ENCODE measurements at regions not wholly inside any gene's neighbourhood (a gene's known extent, or its start where the extent isn't known, plus 50 kb on each side); places are given as distances from the start of the nearest gene placed in this dataset.

DNA sequence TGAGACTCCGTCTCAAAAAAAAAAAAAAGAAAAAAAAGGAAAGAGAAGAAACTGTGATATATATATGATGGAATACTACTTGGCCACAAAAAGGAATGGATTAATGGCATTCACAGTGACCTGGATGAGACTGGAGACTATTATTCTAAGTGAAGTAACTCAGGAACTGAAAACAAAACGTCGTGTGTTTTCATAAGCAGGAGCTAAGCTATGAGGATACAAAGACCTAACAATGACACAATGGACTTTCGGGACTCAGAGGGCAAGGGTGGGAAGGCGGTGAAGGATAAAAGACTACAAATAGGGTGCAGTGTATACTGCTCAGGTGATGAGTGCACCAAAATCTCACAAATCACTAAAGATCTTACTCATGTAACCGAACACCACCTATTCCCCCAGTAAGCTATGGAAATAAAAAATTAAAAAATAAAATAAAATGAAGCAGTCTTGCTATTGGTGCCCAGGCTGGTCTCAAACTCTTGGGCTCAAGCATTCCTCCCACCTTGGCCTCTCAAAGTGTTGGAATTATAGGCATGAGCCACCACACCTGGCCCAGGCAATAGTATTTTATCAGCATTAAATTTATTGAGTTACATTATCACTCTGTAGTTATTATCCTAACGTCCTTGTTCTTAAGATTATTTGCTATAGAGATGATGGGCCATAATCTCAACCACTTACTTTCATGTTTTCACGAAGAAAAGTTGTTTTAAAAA lies 71.5 kb upstream of the GPBP1 start:
- TF ChIP-seq TAF1 (IDR thresholded peaks at IDR 0.05; ENCODE audit: borderline replicate concordance, insufficient read depth, low read length) (no peak), SIN3A (IDR thresholded peaks at IDR 0.05; ENCODE audit: borderline replicate concordance, insufficient read depth, low read length) (no peak), POLR2AphosphoS5 (IDR thresholded peaks at IDR 0.05; ENCODE audit: low read depth, low read length) (no peak), FOXP2 (optimal IDR thresholded peaks at IDR 0.05; ENCODE audit: borderline replicate concordance, extremely low read depth, extremely low read length, insufficient read depth) (no peak)
- TF ChIP-seq, protein P1, sequence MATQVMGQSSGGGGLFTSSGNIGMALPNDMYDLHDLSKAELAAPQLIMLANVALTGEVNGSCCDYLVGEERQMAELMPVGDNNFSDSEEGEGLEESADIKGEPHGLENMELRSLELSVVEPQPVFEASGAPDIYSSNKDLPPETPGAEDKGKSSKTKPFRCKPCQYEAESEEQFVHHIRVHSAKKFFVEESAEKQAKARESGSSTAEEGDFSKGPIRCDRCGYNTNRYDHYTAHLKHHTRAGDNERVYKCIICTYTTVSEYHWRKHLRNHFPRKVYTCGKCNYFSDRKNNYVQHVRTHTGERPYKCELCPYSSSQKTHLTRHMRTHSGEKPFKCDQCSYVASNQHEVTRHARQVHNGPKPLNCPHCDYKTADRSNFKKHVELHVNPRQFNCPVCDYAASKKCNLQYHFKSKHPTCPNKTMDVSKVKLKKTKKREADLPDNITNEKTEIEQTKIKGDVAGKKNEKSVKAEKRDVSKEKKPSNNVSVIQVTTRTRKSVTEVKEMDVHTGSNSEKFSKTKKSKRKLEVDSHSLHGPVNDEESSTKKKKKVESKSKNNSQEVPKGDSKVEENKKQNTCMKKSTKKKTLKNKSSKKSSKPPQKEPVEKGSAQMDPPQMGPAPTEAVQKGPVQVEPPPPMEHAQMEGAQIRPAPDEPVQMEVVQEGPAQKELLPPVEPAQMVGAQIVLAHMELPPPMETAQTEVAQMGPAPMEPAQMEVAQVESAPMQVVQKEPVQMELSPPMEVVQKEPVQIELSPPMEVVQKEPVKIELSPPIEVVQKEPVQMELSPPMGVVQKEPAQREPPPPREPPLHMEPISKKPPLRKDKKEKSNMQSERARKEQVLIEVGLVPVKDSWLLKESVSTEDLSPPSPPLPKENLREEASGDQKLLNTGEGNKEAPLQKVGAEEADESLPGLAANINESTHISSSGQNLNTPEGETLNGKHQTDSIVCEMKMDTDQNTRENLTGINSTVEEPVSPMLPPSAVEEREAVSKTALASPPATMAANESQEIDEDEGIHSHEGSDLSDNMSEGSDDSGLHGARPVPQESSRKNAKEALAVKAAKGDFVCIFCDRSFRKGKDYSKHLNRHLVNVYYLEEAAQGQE (IDR thresholded peaks at IDR 0.05; ENCODE audit: insufficient read depth in 1 of 2, low read depth in 2 of 2, low read length in 2 of 2): no peak

DNA sequence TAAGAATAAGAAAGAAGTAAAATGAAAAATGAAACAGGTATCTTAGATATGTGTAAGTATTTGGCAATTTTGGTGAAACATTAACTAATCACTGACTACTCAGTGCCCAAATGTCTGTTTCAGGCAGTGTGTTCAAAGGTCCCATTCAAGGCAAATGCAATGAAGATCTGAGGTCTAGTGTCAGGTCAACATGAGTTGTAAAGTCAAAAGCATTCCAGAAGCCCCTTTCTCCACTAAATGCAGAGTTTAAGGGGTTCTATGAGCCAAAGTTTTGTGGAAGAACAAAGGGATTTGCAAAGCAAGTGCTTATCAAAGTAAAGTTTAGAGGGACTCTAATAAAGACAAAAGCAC lies 71.0 kb upstream of the GPBP1 start:
- TF ChIP-seq SIN3A (IDR thresholded peaks at IDR 0.05; ENCODE audit: borderline replicate concordance, insufficient read depth, low read length) (no peak), POLR2AphosphoS5 (IDR thresholded peaks at IDR 0.05; ENCODE audit: low read depth, low read length) (no peak), FOXP2 (optimal IDR thresholded peaks at IDR 0.05; ENCODE audit: borderline replicate concordance, extremely low read depth, extremely low read length, insufficient read depth) (no peak), TAF1 (IDR thresholded peaks at IDR 0.05; ENCODE audit: borderline replicate concordance, insufficient read depth, low read length) (no peak)
- TF ChIP-seq, protein P1 (IDR thresholded peaks at IDR 0.05; ENCODE audit: insufficient read depth in 1 of 2, low read depth in 2 of 2, low read length in 2 of 2): no peak

DNA sequence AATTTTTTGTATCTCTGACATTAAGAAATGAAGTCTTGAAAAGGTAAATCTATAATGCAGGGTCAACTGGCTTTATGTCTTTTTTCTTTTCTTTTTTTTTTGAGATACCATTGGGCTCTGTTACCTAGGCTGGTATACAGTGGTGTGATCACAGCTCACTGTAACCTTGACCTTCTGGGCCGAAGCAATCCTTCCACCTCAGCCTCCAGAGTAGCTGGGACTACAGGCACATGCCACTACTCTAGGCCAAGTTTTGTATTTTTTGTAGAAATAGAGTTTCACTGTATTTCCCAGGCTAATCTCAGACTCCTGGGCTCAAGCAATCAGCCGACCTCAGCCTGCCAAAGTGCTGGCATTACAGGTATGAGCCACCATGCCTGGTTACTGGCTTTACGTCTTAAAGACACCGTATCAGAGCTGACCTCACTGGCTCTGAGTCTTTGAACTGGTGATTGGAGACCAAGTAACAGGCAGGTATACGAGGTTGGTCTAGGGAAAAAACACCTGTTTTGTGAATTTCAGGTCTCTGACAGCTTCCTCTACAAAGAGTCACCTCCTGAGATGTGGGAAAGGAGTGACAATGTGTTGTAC lies 70.4 kb upstream of the GPBP1 start:
- no peak for TF ChIP-seq SIN3A (IDR thresholded peaks at IDR 0.05; ENCODE audit: borderline replicate concordance, insufficient read depth, low read length)
- TF ChIP-seq, protein P1 (IDR thresholded peaks at IDR 0.05; ENCODE audit: insufficient read depth in 1 of 2, low read depth in 2 of 2, low read length in 2 of 2): no peak
- TF ChIP-seq POLR2AphosphoS5 (IDR thresholded peaks at IDR 0.05; ENCODE audit: low read depth, low read length): no peak
- TF ChIP-seq TAF1 (IDR thresholded peaks at IDR 0.05; ENCODE audit: borderline replicate concordance, insufficient read depth, low read length): no peak
- no peak for TF ChIP-seq FOXP2 (optimal IDR thresholded peaks at IDR 0.05; ENCODE audit: borderline replicate concordance, extremely low read depth, extremely low read length, insufficient read depth)

GRCh38 chr5:57106661-57107060 lies 67.2 kb upstream of the GPBP1 start:
- TF ChIP-seq FOXP2 (optimal IDR thresholded peaks at IDR 0.05; ENCODE audit: borderline replicate concordance, extremely low read depth, extremely low read length, insufficient read depth) (no peak), TAF1 (IDR thresholded peaks at IDR 0.05; ENCODE audit: borderline replicate concordance, insufficient read depth, low read length) (no peak), SIN3A (IDR thresholded peaks at IDR 0.05; ENCODE audit: borderline replicate concordance, insufficient read depth, low read length) (no peak), POLR2AphosphoS5 (IDR thresholded peaks at IDR 0.05; ENCODE audit: low read depth, low read length) (no peak)
- TF ChIP-seq, protein P1 (IDR thresholded peaks at IDR 0.05; ENCODE audit: insufficient read depth in 1 of 2, low read depth in 2 of 2, low read length in 2 of 2): no peak

All from PFSK-1 (cell line).